UCSD-AML1 (cell line): ENCODE measurements at regions not wholly inside any gene's neighbourhood (a gene's known extent, or its start where the extent isn't known, plus 50 kb on each side); places are given as distances from the start of the nearest gene placed in this dataset.
"Not testable (repeated sequence)": the region's sequence is repeated elsewhere in the genome, so short reads cannot be mapped to it uniquely, and the experiment has no call there.

Experiments
- DNase-seq: peaks from one replicate; lab custom pipeline; 2025; ENCODE audit not compliant: unreplicated experiment; lab: John Stamatoyannopoulos, UW

GRCh38 chr5:33138145-33138544, 302.6 kb upstream of the TARS1 start:
- DNase-seq: not testable (repeated sequence)

GRCh38 chr5:33143405-33144123, 297.2 kb upstream of the TARS1 start:
- DNase-seq: no peak

- DNase-seq: no peak
Measured at GRCh38 chr5:33146881-33147280, 293.9 kb upstream of the TARS1 start.

GRCh38 chr5:33148076-33148513, 292.7 kb upstream of the TARS1 start:
- no peak for DNase-seq

- DNase-seq: no peak
Measured at GRCh38 chr5:33153372-33153771, 287.4 kb upstream of the TARS1 start.

GRCh38 chr5:33153831-33154230, 286.9 kb upstream of the TARS1 start:
- DNase-seq: no peak

GRCh38 chr5:33160871-33161270, 279.9 kb upstream of the TARS1 start:
- DNase-seq: no peak

- no peak for DNase-seq
Measured at GRCh38 chr5:33161421-33161820, 279.3 kb upstream of the TARS1 start.

GRCh38 chr5:33162057-33162456, 278.7 kb upstream of the TARS1 start:
- no peak for DNase-seq

GRCh38 chr5:33166522-33166921, 274.2 kb upstream of the TARS1 start:
- no peak for DNase-seq

GRCh38 chr5:33166948-33167347, 273.8 kb upstream of the TARS1 start:
- no peak for DNase-seq

- DNase-seq: no peak
Measured at GRCh38 chr5:33167541-33167940, 273.2 kb upstream of the TARS1 start.

- no peak for DNase-seq
Measured at GRCh38 chr5:33170411-33170810, 270.4 kb upstream of the TARS1 start.

GRCh38 chr5:33174383-33174782, 266.4 kb upstream of the TARS1 start:
- DNase-seq: no peak

GRCh38 chr5:33179301-33179700, 261.5 kb upstream of the TARS1 start:
- DNase-seq: no peak

GRCh38 chr5:33180900-33181299, 259.9 kb upstream of the TARS1 start:
- no peak for DNase-seq

- peak; percentile 30 for DNase-seq
Measured at GRCh38 chr5:33182986-33183385, 257.8 kb upstream of the TARS1 start.

GRCh38 chr5:33184367-33184766, 256.4 kb upstream of the TARS1 start:
- DNase-seq: no peak

- DNase-seq: no peak
Measured at GRCh38 chr5:33188089-33188488, 252.7 kb upstream of the TARS1 start.

- no peak for DNase-seq
Measured at GRCh38 chr5:33194914-33195313, 245.9 kb upstream of the TARS1 start.

GRCh38 chr5:33195431-33196165, 245.2 kb upstream of the TARS1 start:
- DNase-seq: no peak

- DNase-seq: no peak
Measured at GRCh38 chr5:33198836-33199235, 241.9 kb upstream of the TARS1 start.

GRCh38 chr5:33203931-33204330, 236.8 kb upstream of the TARS1 start:
- DNase-seq: no peak
